ENCODE measurements at regions not wholly inside any gene's neighbourhood (a gene's known extent, or its start where the extent isn't known, plus 50 kb on each side); places are given as distances from the start of the nearest gene placed in this dataset.
"Not testable (repeated sequence)": the region's sequence is repeated elsewhere in the genome, so short reads cannot be mapped to it uniquely, and the experiment has no call there.

GRCh38 chr13:86409466-86410241 lies 610.4 kb upstream of the SLITRK6 start:
- Histone ChIP-seq H3K27ac (no peak overlapping the region), H3K4me3 (no peak overlapping the region)

- H3K27ac ChIP-seq, result no peak overlapping the region
- H3K4me3 ChIP-seq, result no peak overlapping the region
Measured at GRCh38 chr13:86425170-86425815, 626.1 kb upstream of the SLITRK6 start.

GRCh38 chr13:86426437-86426836 lies 627.2 kb upstream of the SLITRK6 start:
- Histone ChIP-seq H3K27ac (no peak overlapping the region), H3K4me3 (no peak overlapping the region)

- Histone ChIP-seq H3K27ac (no peak overlapping the region), H3K4me3 (no peak overlapping the region)
Measured at GRCh38 chr13:86429756-86430155, 630.5 kb upstream of the SLITRK6 start.

GRCh38 chr13:86438034-86438433 lies 638.8 kb upstream of the SLITRK6 start:
- H3K27ac ChIP-seq, result no peak overlapping the region
- no peak overlapping the region for H3K4me3 ChIP-seq

GRCh38 chr13:86445206-86445605 lies 646.0 kb upstream of the SLITRK6 start:
- H3K27ac ChIP-seq, result no peak overlapping the region
- H3K4me3 ChIP-seq, result no peak overlapping the region

DNA sequence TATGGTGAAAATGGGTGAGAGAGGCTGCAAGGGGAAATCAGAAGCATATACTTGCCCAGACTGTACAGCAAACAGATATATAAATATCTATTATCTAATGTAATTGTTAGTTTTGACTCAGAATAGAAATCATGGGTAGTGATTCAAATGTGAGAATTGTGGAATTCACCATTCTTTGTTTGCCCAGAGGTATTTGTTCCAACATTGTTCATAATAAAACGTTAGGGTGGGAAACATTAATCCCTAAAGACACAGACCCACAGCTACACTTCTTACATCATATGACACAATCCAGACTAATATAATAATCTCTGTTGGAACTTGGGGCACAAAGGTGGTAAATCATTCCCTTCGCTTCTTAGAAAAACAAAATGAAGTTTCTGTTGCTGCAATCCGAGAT lies 646.5 kb upstream of the SLITRK6 start:
- Histone ChIP-seq H3K4me3 (no peak overlapping the region), H3K27ac (no peak overlapping the region)

DNA sequence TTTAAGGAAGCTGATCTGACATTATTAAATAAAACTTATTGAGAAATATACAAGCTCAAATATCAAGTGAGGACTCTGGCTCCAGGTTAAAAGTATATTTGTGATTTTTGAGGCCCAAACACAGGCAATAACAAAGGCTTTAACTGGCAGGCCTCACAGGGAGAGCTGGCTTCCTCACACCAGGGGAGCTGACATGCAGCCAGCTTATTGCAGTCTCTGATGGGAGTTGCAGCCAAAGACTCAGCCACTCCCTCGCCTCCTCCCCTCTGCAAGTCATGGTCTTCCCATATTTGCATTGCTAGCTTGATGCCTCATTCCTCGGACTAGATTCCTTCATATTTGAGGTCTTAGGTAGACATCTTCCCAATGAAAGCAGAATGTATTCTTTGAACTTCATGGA lies 647.1 kb upstream of the SLITRK6 start:
- no peak overlapping the region for H3K27ac ChIP-seq
- H3K4me3 ChIP-seq, result no peak overlapping the region

- H3K27ac ChIP-seq, result no peak overlapping the region
- H3K4me3 ChIP-seq, result no peak overlapping the region
Measured at GRCh38 chr13:86447479-86447878, 648.3 kb upstream of the SLITRK6 start.

DNA sequence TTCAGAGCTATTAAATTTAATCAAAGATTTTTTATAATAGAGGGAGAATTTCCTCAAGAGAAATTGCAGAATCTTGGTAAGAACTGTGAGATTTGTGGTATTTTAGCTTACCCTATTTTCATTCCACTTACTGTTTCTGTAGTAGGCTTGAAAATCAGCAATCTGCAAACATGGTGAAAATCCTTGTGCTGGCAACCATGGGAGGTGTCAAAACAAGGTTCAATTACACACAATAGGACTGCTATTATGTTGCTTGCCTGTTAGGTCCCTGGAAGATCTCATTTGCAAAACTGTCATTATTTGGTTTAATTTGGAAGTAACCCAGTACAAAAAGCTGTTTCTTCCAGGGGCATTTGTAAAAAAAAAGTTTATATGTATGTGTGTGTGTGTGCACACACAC lies 662.8 kb upstream of the SLITRK6 start:
- no peak overlapping the region for H3K4me3 ChIP-seq
- H3K27ac ChIP-seq, result no peak overlapping the region

DNA sequence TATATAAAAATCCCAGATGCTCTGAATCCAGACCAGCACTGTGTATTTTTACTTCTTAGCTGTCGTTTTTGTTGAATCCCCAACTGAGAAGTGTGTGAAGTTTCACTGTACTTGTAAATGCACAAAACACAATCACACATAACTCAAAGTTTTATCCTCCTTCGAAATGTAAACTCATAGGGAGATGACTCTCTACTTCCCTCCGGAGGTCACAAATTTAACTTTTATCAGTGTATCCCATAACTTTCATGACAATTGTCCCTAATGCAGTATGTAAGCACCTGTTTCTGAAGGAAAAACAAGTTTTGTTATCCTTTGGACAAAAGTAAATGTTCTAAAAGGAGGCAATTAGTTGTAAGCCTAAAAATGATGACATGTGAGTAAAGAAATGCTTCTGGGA lies 665.0 kb upstream of the SLITRK6 start:
- H3K27ac ChIP-seq, result no peak overlapping the region
- H3K4me3 ChIP-seq, result no peak overlapping the region

DNA sequence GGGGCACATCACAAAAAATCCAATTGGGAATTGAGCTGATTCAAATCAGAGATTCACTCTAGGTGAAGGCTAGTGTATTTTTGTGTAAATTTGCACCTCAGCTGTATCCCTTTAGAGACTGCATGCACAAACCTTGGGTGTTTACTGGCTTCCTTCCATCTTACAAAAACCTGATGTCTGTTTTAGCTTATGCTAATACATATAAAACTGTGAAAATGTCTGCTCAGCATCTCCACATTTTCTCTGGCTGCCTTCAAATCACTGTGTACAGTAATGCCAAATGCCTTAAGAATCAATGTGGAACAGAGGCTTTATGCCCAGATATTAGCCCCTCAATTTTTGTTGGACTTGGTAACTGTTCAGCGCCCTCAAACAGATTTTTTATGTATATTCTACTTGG lies 675.8 kb upstream of the SLITRK6 start:
- no peak overlapping the region for H3K4me3 ChIP-seq
- H3K27ac ChIP-seq, result no peak overlapping the region

DNA sequence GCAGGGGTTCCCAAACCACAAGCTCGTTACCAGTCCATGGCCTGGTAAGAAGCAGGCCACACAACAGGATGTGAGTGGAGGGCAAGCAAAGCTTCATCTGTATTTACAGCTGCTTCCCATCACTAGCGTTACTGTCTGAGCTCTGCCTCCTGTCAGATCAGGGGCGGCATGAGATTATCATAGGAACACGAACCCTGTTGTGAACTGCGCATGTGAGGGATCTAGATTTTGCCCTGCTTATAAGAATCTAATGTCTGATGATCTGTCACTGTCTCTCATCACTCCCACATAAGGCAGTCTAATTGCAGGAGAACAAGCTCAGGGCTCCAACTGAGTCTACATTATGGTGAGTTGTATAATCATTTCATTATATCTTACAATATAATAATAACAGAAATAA lies 677.4 kb upstream of the SLITRK6 start:
- Histone ChIP-seq H3K27ac (no peak overlapping the region), H3K4me3 (no peak overlapping the region)

- H3K4me3 ChIP-seq, result no peak overlapping the region
- no peak overlapping the region for H3K27ac ChIP-seq
Measured at GRCh38 chr13:86486582-86486981, 687.4 kb upstream of the SLITRK6 start.

DNA sequence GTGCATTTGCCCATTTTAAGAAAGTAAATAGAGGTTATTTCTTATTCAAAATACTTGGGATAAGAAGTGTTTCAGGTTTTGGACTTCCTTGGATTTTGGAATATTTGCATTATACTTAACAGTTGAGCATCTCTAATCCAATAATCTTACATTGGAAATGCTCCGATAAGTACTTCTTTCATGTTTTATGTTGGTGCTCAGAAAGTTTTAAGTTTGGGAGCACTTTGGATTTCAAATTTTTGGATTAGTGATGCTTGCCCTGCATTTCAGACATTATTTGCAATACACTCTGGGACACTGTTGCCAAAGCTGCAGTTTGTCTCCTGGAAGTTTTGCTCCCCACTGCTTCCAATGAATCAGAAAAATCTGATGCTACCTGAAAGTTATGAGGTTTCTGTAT lies 691.9 kb upstream of the SLITRK6 start:
- Histone ChIP-seq H3K4me3 (no peak overlapping the region), H3K27ac (no peak overlapping the region)

GRCh38 chr13:86501931-86502330 lies 702.7 kb upstream of the SLITRK6 start:
- not testable (repeated sequence) for H3K4me3 ChIP-seq

GRCh38 chr13:86510792-86511191 lies 711.6 kb upstream of the SLITRK6 start:
- no peak overlapping the region for H3K27ac ChIP-seq
- H3K4me3 ChIP-seq, result no peak overlapping the region

More at GRCh38 chr13:86501931-86502330, 702.7 kb upstream of the SLITRK6 start:
- H3K27ac ChIP-seq, result not testable (repeated sequence)

DNA sequence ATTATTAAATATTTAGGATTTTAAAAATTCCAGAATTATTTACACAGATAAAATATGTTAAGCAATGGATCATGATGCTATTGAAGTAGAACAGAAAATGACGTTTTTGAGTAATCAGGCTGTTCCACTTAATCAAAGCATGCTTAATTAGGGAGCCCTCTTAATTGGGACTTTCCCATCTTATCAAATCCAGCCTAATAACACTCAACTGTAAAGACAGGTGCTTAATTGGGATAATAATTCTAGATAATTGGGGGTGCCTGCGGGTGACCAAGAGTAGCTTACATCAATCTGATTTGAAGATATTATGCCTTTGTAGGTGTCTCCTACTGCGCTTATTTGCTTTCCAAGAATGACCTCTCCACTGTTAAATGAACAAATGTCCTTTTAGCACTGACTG lies 742.2 kb upstream of the SLITRK6 start:
- Histone ChIP-seq H3K4me3 (no peak overlapping the region), H3K27ac (no peak overlapping the region)

DNA sequence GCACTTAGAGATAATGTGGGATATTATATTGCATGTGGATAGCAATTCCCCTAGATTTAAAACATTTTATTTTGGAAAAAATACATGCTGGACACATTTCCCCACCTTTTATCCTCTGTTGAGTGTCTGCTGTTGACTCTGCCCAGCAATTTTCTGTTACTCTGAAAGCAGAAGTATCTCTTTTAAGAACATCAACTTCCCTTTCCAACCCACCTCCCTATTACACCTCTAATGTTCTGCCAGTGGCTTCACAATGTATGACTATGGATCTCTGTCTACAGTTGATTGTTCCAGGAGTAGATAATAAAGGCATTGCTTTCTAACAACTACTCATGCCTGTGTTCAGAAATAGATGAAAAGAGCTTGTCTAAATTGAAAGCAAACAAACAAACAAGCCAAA lies 754.8 kb upstream of the SLITRK6 start:
- no peak overlapping the region for H3K4me3 ChIP-seq
- no peak overlapping the region for H3K27ac ChIP-seq

- no peak overlapping the region for H3K27ac ChIP-seq
- H3K4me3 ChIP-seq, result no peak overlapping the region
Measured at GRCh38 chr13:86559901-86560300, 760.7 kb upstream of the SLITRK6 start.

GRCh38 chr13:86562866-86563265 lies 763.6 kb upstream of the SLITRK6 start:
- no peak overlapping the region for H3K4me3 ChIP-seq
- H3K27ac ChIP-seq, result no peak overlapping the region

- no peak overlapping the region for H3K4me3 ChIP-seq
- H3K27ac ChIP-seq, result no peak overlapping the region
Measured at GRCh38 chr13:86563308-86563707, 764.1 kb upstream of the SLITRK6 start.
